ENCODE measurements at regions not wholly inside any gene's neighbourhood (a gene's known extent, or its start where the extent isn't known, plus 50 kb on each side); places are given as distances from the start of the nearest gene placed in this dataset.

GRCh38 chr4:116688536-116688935 lies 396.8 kb downstream of the TRAM1L1 start:
- Mint-ChIP-seq H3K36me3 (no peaks in the 10 kb centered on the region), H3K4me3 (no peak overlapping the region), H3K9me3 (peaks cover 0 to 7% (median 3%) of the 10 kb centered on the region in 7 donors), H3K27me3 (ENCODE audit: low read depth in 3 of 3) (no peaks in the 10 kb centered on the region), H3K27ac (no peak overlapping the region), H3K4me1 (no peaks in the 10 kb centered on the region)
- no peaks in the 10 kb centered on the region for H3K4me1 ChIP-seq (ENCODE audit: control insufficient read depth in 1 of 2, insufficient read depth in 2 of 2, low read length in 2 of 2)
- no peak overlapping the region for H3K4me3 ChIP-seq (replicated peaks in 1 of 3; ENCODE audit: low read depth in 2 of 3, low read length in 3 of 3)
- no peak overlapping the region for H3K9ac ChIP-seq (ENCODE audit: insufficient read depth, low read length, poor library complexity, severe bottlenecking)
- no peak overlapping the region for H3K4me2 ChIP-seq (replicated peaks; ENCODE audit: extremely low read depth, low read length, poor library complexity, severe bottlenecking)
- no CpG with 5 or more reads among the region's 1 CpG for WGBS (ENCODE audit: insufficient coverage)
- H3K36me3 ChIP-seq (replicated peaks in 1 of 2; ENCODE audit: control insufficient read depth in 1 of 2, insufficient read depth in 2 of 2, low read length in 2 of 2) = no peaks in the 10 kb centered on the region
- H4K20me1 ChIP-seq (ENCODE audit: insufficient read depth, low read length) = no peaks in the 10 kb centered on the region
- H2AFZ ChIP-seq (ENCODE audit: insufficient read depth, low read depth, low read length, poor library complexity, severe bottlenecking) = no peak overlapping the region
- no peaks in the 10 kb centered on the region for H3K27me3 ChIP-seq (ENCODE audit: control insufficient read depth in 2 of 2, insufficient read depth in 2 of 2, low read length in 2 of 2)
- intact Hi-C loops (cut with micrococcal nuclease) = no loop called here
- no peak overlapping the region for H3K27ac ChIP-seq (ENCODE audit: low read depth in 1 of 2, low read length in 2 of 2)
- TF ChIP-seq CTCF (IDR thresholded peaks at IDR 0.05) = no peak
- H3K79me2 ChIP-seq (ENCODE audit: insufficient read depth, low read length) = no peaks in the 10 kb centered on the region
- no peaks in the 10 kb centered on the region for H3K9me3 ChIP-seq (replicated peaks in 1 of 2; ENCODE audit: control insufficient read depth in 1 of 2, insufficient read depth in 1 of 2, low read length in 2 of 2)
- DNase-seq = no peak

- Mint-ChIP-seq H3K36me3 (no peaks in the 10 kb centered on the region), H3K27ac (no peak overlapping the region), H3K4me3 (no peak overlapping the region), H3K9me3 (peaks cover 0 to 6% (median 2%) of the 10 kb centered on the region in 7 donors), H3K4me1 (no peaks in the 10 kb centered on the region), H3K27me3 (ENCODE audit: low read depth in 3 of 3) (no peaks in the 10 kb centered on the region)
- Histone ChIP-seq H4K20me1 (ENCODE audit: insufficient read depth, low read length) (no peaks in the 10 kb centered on the region), H3K27me3 (ENCODE audit: control insufficient read depth in 2 of 2, insufficient read depth in 2 of 2, low read length in 2 of 2) (no peaks in the 10 kb centered on the region), H3K9me3 (replicated peaks in 1 of 2; ENCODE audit: control insufficient read depth in 1 of 2, insufficient read depth in 1 of 2, low read length in 2 of 2) (peaks cover 0 to 2% of the 10 kb centered on the region in 2 donors), H3K27ac (ENCODE audit: low read depth in 1 of 2, low read length in 2 of 2) (no peak overlapping the region), H3K4me2 (replicated peaks; ENCODE audit: extremely low read depth, low read length, poor library complexity, severe bottlenecking) (no peak overlapping the region), H3K4me3 (replicated peaks in 1 of 3; ENCODE audit: low read depth in 2 of 3, low read length in 3 of 3) (no peak overlapping the region), H3K4me1 (ENCODE audit: control insufficient read depth in 1 of 2, insufficient read depth in 2 of 2, low read length in 2 of 2) (no peaks in the 10 kb centered on the region), H3K79me2 (ENCODE audit: insufficient read depth, low read length) (no peaks in the 10 kb centered on the region), H2AFZ (ENCODE audit: insufficient read depth, low read depth, low read length, poor library complexity, severe bottlenecking) (no peak overlapping the region), H3K36me3 (replicated peaks in 1 of 2; ENCODE audit: control insufficient read depth in 1 of 2, insufficient read depth in 2 of 2, low read length in 2 of 2) (no peaks in the 10 kb centered on the region), H3K9ac (ENCODE audit: insufficient read depth, low read length, poor library complexity, severe bottlenecking) (no peak overlapping the region)
- intact Hi-C loops (cut with micrococcal nuclease) = no loop called here
- DNase-seq = no peak
- WGBS (ENCODE audit: insufficient coverage) = no CpG with 5 or more reads among the region's 2 CpGs
- TF ChIP-seq CTCF (IDR thresholded peaks at IDR 0.05) = no peak
These were observed 417.2 kb downstream of the TRAM1L1 start for GRCh38 chr4:116668190-116668589.

All from CD14-positive monocyte (primary cell).